NCI-H446 treated with DMSO at 0.1 percent for 48 hours (cell line): ENCODE measurements at regions not wholly inside any gene's neighbourhood (a gene's known extent, or its start where the extent isn't known, plus 50 kb on each side); places are given as distances from the start of the nearest gene placed in this dataset.

Experiments used
- DNase-seq: peaks from one replicate; lab custom pipeline; 2025; lab: John Stamatoyannopoulos, UW

DNA sequence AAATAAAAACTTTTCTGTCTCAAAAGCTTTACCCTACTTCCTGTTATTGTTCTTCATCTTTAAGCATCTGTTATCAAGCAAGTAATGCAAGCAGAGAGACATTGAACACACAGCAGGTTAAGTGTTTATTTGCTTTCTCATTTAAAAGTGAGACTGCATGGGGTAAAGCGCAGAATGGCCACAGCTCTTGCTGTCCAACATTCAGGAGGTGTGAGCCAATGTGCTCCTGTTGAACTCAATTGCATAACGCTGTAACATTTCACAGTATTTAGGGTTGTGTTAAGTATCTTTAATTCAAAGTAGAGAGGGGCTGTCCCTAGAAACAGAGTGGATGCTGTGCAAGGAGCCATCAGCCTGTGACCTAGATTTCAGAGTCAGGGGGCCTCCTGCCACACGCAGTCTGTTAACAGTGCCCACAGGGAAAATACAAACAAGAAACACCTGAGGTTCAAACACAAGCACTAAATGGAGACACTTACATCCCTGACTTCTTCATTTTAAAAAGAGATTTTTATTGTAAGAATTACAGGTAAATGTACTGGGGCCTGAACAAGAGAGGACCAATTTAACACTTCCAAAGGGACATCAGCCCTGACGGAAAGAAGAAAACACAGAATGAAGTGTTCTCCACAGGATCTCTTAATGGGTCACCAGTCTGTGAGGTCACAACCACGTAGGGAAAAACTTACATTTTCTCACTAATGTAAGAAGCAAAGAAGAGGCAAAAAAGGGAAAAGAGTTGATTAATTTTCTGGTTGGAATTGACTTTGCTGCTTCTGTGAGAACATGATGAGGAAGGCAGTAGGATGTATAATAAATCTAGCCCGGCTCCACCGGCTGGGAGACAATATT, 815.1 kb downstream of the VGLL3 start:
- no peak for DNase-seq

DNA sequence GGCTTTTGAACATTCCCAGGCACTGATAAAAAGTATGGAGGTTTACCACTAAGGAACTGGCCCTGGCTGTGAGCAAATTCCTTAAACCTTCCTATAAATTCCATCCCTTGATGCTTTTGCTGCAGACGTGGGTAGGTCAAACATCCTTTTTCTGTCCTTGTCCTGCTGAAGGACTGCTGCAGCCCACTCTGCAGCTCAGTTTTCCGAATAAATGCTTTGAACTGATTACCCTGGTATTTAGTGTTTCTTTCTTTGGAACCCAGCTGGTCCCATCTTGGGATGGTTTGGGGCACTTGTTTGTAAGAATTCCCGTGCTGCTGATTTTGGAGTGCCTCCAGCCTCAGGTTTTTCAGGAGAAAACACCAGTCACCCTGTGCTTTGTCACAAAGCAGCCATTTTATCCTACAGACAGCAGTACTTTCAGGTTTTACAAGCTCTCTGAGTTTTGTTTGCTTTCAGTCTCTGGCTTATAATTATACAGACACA, 815.9 kb downstream of the VGLL3 start:
- DNase-seq: no peak

DNA sequence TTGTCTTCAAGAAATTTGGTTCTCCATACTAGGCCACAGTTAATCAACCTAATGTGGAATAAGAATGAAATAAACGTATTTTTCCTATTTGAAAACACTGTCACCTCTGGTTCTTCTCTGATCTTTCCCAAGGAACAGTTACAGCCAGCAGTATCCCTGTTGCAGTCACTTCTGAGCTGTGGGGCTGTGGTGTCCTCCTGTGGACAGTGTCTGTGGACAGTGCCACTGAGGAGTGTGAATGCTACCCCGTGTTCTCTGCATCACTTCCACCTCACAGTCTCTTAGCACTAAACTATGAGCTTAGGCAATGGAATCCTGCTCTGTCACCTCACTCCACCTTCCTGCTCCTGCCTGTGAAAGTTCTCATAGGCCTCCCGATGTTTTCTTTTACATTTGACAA, 817.5 kb downstream of the VGLL3 start:
- DNase-seq: no peak

DNA sequence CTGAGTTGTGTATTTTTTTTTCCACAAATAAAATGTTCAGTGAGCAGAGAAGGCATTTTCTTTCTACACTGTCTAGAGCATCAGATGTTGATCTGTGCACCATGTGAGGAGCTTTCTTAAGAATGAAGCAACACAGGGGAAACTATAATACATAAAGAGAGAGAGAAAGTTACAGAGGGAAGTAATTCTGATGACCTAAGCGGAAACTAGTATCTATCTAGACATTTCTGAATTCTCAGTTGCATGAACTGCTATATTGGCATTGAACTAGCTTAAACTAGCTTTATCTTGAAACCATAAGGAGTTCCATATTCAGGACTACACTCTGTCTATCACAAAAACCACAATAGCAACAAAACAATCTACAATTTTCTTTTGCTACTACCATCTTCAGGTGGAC, 822.4 kb downstream of the VGLL3 start:
- DNase-seq: no peak

DNA sequence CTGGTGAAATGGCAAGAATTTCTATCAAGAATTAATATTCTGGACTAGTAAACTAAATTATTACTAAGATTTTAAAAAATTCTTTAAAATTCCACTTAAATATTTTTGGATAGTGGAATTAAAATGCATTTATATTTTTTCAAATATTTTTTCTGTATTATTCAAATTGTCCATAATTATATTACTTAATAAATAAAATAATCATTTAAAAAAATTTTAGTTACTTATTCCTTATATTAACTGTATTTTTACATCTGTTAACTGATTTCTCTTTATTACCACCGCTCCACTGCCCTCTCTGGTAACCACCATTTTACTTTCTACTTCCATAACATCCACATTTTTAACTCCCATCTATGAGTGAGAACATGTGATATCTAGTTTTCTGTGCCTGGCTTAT, 828.4 kb downstream of the VGLL3 start:
- DNase-seq: no peak

DNA sequence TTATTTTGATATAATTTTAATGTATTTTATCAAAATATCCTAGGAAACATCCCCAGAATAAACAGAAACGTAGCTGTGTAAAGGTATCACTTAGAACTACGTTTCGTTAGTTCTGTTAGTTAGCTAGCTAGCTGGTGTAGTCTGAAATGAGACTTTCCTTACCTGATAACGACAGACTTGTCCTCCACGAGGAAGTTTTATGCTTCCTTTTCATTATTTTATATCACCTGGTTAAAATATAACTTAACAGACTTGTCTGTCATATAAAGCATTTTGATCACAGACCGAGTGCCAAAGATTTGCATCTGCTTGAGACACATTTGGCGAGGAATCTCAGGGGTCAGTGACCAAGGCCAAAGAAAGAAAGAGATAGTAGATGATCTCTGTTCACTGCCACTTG, 829.5 kb downstream of the VGLL3 start:
- no peak for DNase-seq

DNA sequence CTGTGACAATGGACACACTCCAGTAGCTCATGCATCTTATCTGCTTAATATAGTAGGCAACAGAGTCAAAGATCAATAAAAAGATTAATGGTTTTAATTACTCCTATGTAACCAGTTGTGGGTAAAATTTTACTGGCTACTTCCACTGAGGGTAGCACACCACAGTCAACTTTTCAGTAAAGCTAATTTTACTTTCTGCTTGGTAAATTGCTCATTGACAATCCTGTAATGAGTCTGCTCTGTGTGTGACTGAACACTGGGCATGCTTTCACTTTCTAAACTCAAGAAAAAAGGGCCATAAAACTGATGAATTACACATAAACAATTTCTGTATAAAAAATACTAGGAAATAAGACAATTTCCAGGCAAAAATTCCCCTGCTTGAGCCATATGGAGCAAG, 838.3 kb downstream of the VGLL3 start:
- no peak for DNase-seq

DNA sequence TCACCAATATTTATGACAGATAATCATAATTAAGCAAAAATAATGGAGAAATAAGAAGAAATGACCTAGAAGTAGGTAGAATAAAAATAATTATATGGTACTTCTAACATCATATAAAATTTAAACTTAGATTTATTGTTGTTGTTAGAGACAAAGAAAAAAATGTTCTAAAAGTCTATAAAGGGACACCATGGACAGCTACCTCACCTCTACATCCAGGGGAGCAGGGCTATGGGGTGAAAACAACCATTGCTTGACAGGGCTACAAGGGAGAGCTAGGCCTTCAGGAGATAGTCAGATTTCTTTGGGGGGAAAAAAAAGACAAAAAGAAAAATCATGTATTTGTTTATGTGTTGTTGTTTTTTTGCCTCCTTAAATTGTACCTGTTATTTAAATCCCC, 841.9 kb downstream of the VGLL3 start:
- no peak for DNase-seq

GRCh38 chr3:86147119-86147518, 843.8 kb downstream of the VGLL3 start:
- no peak for DNase-seq

DNA sequence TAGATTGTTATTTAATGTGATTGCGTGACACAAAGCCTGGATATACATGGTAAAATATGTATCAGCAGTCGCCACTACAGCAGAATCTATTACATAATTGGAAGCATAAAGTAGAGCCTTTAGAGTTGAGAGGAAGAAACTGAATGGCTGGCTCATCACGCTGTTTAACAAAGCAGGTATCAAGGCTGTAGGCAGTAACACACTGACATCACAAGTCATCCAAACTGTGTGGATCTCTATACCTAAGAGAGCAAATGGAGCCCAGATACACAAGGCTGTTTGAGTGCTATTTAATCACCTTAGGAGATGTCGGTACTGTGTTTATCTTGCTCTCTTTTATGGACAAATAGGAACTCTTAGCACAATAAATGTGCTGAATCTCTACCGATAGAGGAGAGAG, 864.4 kb downstream of the VGLL3 start:
- no peak for DNase-seq
